CD4-positive, CD25-positive, alpha-beta regulatory T cell (primary cell): ENCODE measurements at regions not wholly inside any gene's neighbourhood (a gene's known extent, or its start where the extent isn't known, plus 50 kb on each side); places are given as distances from the start of the nearest gene placed in this dataset.

Experiments
- ATAC-seq, 2 donors: fragments of 150-1000 bp; cut with Tn5 transposase; one replicate each; pipeline ENCODE4 v1.10.0; 2021; ENCODE audit warnings: low read depth in 2 of 2, moderate number of reproducible peaks in 2 of 2, moderate library complexity in 1 of 2
- DNase-seq, 3 donors: peaks; one replicate each; pipeline versions ENCODE4 v3.0.0 to v3.0.0-alpha.2; 2012 to 2022; ENCODE audit warnings: mixed read lengths in 1 of 3
- H3K27ac ChIP-seq: one replicate; pipeline ENCODE4 v1.7.0; 2013; ENCODE audit warnings: mild to moderate bottlenecking, low read length; ENCODE audit not compliant: insufficient read depth, poor library complexity, severe bottlenecking
- H3K27me3 ChIP-seq: one replicate; pipeline ENCODE4 v1.7.0; 2013; ENCODE audit warnings: low read length; ENCODE audit not compliant: control insufficient read depth, insufficient read depth
- H3K36me3 ChIP-seq: one replicate; pipeline ENCODE4 v1.7.0; 2013; ENCODE audit warnings: mild to moderate bottlenecking, low read length, moderate library complexity; ENCODE audit not compliant: control insufficient read depth, insufficient read depth
- H3K4me1 ChIP-seq: 2 replicates; pipeline ENCODE4 v1.7.0; 2013; ENCODE audit warnings: mild to moderate bottlenecking, low read length; ENCODE audit not compliant: insufficient read depth, control insufficient read depth, poor library complexity, severe bottlenecking
- H3K4me3 ChIP-seq: one replicate; pipeline ENCODE4 v1.7.0; 2013; ENCODE audit warnings: low read depth, mild to moderate bottlenecking, low read length, moderate library complexity
- H3K9me3 ChIP-seq, 2 experiments: 1 replicate in 1 of 2; 2 replicates in 1 of 2; pipeline ENCODE4 v1.7.0; 2013; ENCODE audit warnings: low read length in 2 of 2, mild to moderate bottlenecking in 1 of 2, moderate library complexity in 1 of 2; ENCODE audit not compliant: control insufficient read depth in 2 of 2
- H3K27ac Mint-ChIP-seq, 3 donors: one replicate each; pipeline ENCODE4 v1.8.0; 2020 to 2022; ENCODE audit warnings: mild to moderate bottlenecking in 3 of 3, mixed read lengths in 3 of 3, moderate library complexity in 2 of 3
- H3K27me3 Mint-ChIP-seq: one replicate; pipeline ENCODE4 v1.8.0; 2022; ENCODE audit warnings: mild to moderate bottlenecking, mixed read lengths
- H3K36me3 Mint-ChIP-seq: one replicate; pipeline ENCODE4 v1.8.0; 2020; ENCODE audit warnings: mixed read lengths
- H3K4me1 Mint-ChIP-seq, 4 donors: one replicate each; pipeline ENCODE4 v1.8.0; 2020 to 2022; ENCODE audit warnings: mixed read lengths in 4 of 4, mild to moderate bottlenecking in 1 of 4
- H3K4me3 Mint-ChIP-seq, 4 donors: one replicate each; pipeline ENCODE4 v1.8.0; 2020 to 2022; ENCODE audit warnings: mild to moderate bottlenecking in 4 of 4, mixed read lengths in 4 of 4, moderate library complexity in 3 of 4
- H3K9me3 Mint-ChIP-seq, 7 donors: one replicate each; pipeline ENCODE4 v1.8.0; 2020 to 2022; ENCODE audit warnings: mixed read lengths in 7 of 7, mild to moderate bottlenecking in 3 of 7, moderate library complexity in 2 of 7

DNA sequence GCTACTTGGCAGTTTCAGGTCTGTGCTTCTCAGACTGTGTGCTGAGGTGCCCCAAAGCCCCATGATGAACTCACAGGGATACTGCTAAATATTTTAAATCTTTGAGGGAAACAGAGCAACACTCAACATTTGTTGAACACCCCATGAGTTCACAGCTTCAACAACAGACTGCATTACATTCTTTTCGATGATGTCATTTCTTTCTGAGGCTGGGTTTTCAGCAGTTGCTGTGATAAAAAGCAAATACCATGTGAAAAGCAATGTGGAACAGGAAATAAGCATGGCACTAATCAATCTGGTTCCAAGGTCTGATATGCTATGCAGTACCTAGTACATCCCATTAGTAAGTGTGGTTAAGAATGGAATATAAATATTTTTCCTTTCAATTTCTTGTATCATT lies 82.7 kb downstream of the RPL27A start:
- Histone ChIP-seq H3K9me3 (no peaks in the 10 kb centered on the region), H3K4me3 (no peak overlapping the region), H3K27ac (no peak overlapping the region), H3K36me3 (no peaks in the 10 kb centered on the region), H3K4me1 (no peaks in the 10 kb centered on the region), H3K27me3 (peaks cover 3% of the 10 kb centered on the region)
- Mint-ChIP-seq H3K27ac (no peak overlapping the region), H3K36me3 (no peaks in the 10 kb centered on the region), H3K4me3 (no peak overlapping the region), H3K9me3 (peaks cover 0 to 1% (median 0%) of the 10 kb centered on the region in 7 donors), H3K27me3 (peaks cover 10% of the 10 kb centered on the region), H3K4me1 (no peaks in the 10 kb centered on the region)
- DNase-seq (no peak), ATAC-seq (no peak)

DNA sequence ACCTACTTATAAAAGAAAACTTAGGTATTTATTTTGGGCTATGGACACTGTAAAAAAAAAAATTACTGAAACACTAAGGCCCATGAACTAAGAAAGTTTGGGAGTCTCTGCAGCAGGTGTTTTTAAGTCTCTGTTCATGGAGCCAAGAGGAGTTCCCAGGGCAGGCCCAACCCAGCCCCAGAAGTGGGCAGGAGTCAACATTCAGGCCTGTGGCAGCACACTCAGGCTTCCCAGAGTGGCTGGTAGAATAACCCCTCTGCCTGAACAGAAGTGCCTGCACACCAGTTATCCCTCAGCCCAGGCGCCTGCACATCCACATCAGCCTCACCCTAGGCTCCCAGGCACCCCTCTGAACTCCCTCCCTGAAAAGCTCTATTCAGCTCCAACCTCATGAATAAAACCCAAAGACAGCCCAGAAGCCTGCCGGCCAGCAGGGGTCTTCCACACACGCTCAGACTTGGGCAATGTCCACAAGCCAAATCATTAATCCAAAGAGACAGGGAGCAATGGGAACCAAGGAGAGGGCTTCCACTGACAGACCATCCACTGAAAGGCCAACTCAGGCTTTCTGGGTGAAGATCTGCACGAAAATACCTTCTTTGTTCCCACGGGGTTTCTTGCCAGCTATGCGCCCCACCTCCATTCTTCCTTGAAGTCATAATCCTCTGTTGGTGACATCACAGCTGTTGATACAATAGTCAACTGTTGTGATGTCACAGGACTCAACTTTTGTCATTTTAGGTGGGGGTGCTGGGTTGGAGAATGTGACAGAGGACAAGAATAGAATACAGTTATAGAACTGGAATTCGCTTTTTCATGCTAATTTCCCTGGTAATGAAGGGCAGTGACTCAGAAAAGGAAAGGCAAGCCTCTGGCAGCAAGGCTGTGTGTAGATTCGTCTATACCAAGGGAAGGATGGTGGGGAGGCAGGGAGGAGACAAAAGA lies 83.7 kb downstream of the RPL27A start:
- H3K36me3 Mint-ChIP-seq, result no peaks in the 10 kb centered on the region

DNA sequence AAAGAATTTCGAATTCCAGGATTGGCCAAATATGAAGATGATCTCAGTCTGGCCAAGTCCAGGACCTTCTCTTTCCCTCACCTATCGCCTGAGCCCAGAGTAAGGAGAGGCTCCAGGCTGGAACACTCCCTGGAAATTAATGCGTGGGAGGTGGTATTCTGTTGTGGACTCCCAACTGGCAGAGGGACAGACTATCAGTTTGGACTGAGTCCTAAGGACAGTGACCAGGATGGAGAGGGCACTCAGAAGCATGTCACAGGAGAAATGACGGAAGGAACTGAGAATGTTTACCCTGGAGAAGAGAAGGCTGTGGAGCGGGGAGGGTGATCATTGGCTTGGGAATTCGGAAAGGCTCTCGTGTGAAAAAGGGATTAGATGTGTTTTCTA lies 84.4 kb downstream of the RPL27A start:
- peaks cover 0 to 1% (median 0%) of the 10 kb centered on the region in 7 donors for H3K9me3 Mint-ChIP-seq
- no peaks in the 10 kb centered on the region for H3K36me3 Mint-ChIP-seq
- DNase-seq, result no peak
- H3K27ac ChIP-seq, result no peak overlapping the region
- H3K27ac Mint-ChIP-seq, result no peak overlapping the region
- no peaks in the 10 kb centered on the region for H3K4me1 Mint-ChIP-seq
- H3K27me3 ChIP-seq, result peaks cover 3% of the 10 kb centered on the region
- peaks cover 10% of the 10 kb centered on the region for H3K27me3 Mint-ChIP-seq
- H3K4me1 ChIP-seq, result no peaks in the 10 kb centered on the region
- no peaks in the 10 kb centered on the region for H3K9me3 ChIP-seq
- H3K4me3 ChIP-seq, result no peak overlapping the region
- H3K4me3 Mint-ChIP-seq, result no peak overlapping the region
- ATAC-seq, result no peak
- H3K36me3 ChIP-seq, result no peaks in the 10 kb centered on the region

More for the DNA sequence above, 83.7 kb downstream of the RPL27A start:
- Mint-ChIP-seq H3K27me3 (peaks cover 10% of the 10 kb centered on the region), H3K4me3 (no peak overlapping the region), H3K27ac (no peak overlapping the region), H3K4me1 (no peaks in the 10 kb centered on the region), H3K9me3 (peaks cover 0 to 1% (median 0%) of the 10 kb centered on the region in 7 donors)
- DNase-seq, result no peak
- ATAC-seq, result no peak
- Histone ChIP-seq H3K9me3 (no peaks in the 10 kb centered on the region), H3K27me3 (peaks cover 3% of the 10 kb centered on the region), H3K4me1 (no peaks in the 10 kb centered on the region), H3K4me3 (no peak overlapping the region), H3K36me3 (no peaks in the 10 kb centered on the region), H3K27ac (no peak overlapping the region)

DNA sequence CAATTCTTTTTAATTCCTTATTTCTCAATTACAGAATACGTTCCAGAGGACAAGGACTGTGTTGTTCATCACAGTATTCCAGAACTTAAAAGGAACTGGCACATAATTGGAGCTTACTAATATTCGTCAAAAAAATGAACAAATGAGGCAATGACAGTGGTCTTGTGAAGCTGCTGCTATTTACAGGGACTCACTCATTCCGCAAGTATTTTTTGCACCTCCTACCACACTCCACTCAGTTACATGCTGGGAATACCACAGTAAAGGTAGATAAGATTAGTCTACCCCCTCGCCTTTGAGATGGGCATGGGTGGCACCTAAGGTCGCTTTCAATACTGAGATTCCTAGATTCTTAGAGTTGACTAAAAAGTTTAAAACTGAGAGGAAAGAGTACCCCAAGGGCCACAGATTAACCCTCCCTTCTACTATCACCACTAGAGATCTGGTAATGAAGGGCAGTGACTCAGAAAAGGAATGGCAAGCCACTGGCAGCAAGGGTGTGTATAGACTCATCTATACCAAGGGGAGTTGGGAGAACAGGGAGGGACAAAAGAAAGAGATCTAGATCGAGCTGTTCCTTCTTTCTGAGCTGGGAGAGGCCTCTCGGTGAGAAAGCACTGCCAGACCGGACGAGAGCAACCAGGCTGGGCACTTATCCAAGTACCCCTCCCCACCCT lies 85.0 kb downstream of the RPL27A start:
- ATAC-seq (no peak), DNase-seq (no peak)
- Mint-ChIP-seq H3K27ac (no peak overlapping the region), H3K36me3 (no peaks in the 10 kb centered on the region), H3K4me3 (no peak overlapping the region), H3K9me3 (peaks cover 0 to 1% (median 0%) of the 10 kb centered on the region in 7 donors), H3K27me3 (peaks cover 12% of the 10 kb centered on the region), H3K4me1 (no peaks in the 10 kb centered on the region)
- no peaks in the 10 kb centered on the region for H3K4me1 ChIP-seq
- H3K27me3 ChIP-seq, result peaks cover 3% of the 10 kb centered on the region
- no peaks in the 10 kb centered on the region for H3K36me3 ChIP-seq
- H3K27ac ChIP-seq, result no peak overlapping the region
- H3K4me3 ChIP-seq, result no peak overlapping the region
- no peaks in the 10 kb centered on the region for H3K9me3 ChIP-seq

GRCh38 chr11:8768625-8769333 lies 86.2 kb downstream of the RPL27A start:
- peak in 1 of 2 donors; percentile 8 for ATAC-seq
- H3K27ac Mint-ChIP-seq, result no peak overlapping the region
- no peak overlapping the region for H3K4me3 Mint-ChIP-seq
- no peaks in the 10 kb centered on the region for H3K4me1 Mint-ChIP-seq
- H3K27ac ChIP-seq, result no peak overlapping the region
- H3K36me3 ChIP-seq, result no peaks in the 10 kb centered on the region
- no peaks in the 10 kb centered on the region for H3K36me3 Mint-ChIP-seq
- H3K9me3 ChIP-seq, result no peaks in the 10 kb centered on the region
- DNase-seq, result no peak
- peaks cover 0 to 1% (median 0%) of the 10 kb centered on the region in 7 donors for H3K9me3 Mint-ChIP-seq
- H3K27me3 ChIP-seq, result peaks cover 3% of the 10 kb centered on the region
- no peaks in the 10 kb centered on the region for H3K4me1 ChIP-seq
- H3K27me3 Mint-ChIP-seq, result peaks cover 7% of the 10 kb centered on the region
- H3K4me3 ChIP-seq, result no peak overlapping the region

DNA sequence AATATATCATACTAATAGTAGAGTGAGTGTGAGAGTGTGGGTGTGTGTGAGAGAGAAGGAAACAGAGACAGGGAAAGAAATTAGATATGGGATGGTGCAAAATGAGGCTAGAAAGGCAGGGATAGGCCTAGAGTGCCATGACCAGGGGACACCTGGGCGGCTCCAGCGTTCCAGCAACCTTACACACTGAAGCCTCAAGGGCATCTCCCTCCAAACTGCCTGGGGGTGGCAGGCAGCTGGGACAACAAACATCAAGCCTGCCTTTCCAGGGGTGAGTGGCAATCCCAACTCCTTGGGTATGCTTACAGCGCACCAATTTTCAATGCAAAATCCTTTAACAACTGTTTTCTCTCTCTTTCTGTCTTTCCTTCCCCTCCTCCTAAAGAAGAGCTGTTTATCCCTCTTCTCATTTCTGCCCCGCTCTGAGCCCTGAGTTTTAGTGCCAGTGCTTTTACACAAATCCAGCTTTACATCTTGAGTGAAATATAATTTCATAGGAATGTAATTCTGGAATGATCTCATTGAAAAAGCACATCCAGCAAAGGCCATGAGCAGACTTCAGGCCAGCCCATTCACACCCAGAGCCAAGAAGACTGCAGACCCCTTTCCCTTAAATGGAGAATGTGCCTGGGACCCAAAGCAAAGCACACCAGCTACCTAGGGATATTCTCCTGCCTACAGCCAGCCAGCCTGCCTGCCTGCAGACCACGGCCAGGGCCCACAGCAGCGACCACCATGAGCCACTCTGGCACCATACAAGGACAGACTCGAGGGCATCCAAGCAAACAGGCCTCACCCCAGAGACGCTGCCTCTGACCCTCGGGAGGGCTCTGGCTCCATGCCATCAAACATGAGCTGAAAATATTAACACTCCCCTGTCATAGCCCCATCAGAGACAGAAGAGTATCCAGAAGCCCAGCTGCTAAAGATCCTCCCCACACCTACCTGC lies 90.3 kb downstream of the RPL27A start:
- Histone ChIP-seq H3K27ac (no peak overlapping the region), H3K4me1 (no peaks in the 10 kb centered on the region), H3K4me3 (no peak overlapping the region), H3K27me3 (no peaks in the 10 kb centered on the region), H3K9me3 (no peaks in the 10 kb centered on the region), H3K36me3 (no peaks in the 10 kb centered on the region)
- ATAC-seq, result no peak
- no peak for DNase-seq
- Mint-ChIP-seq H3K27ac (no peak overlapping the region), H3K27me3 (peaks cover 4% of the 10 kb centered on the region), H3K4me1 (no peaks in the 10 kb centered on the region), H3K9me3 (no peaks in the 10 kb centered on the region), H3K36me3 (no peaks in the 10 kb centered on the region), H3K4me3 (no peak overlapping the region)
